ENCODE measurements at regions not wholly inside any gene's neighbourhood (a gene's known extent, or its start where the extent isn't known, plus 50 kb on each side); places are given as distances from the start of the nearest gene placed in this dataset.

DNA sequence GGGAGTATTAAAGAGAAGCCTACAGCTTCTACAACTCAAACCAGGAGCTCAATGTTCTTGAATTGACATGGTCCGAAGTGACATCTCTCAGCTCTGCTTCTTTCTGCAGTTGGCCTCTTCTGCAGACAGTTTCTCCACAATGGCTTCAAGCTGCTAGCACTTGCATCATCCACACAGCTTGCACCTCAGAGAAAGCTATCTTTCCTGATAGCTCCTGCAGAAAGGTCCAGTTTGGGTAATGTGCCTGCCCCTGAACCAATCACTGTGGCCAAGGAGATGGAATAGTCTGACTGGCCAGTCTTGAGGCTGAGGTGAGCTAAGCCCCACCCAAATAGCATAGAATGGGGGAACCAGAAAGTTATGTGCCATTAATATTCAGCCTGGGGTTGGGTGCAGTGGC lies 95.8 kb upstream of the ABCA1 start:
- DNase-seq: no peak

DNA sequence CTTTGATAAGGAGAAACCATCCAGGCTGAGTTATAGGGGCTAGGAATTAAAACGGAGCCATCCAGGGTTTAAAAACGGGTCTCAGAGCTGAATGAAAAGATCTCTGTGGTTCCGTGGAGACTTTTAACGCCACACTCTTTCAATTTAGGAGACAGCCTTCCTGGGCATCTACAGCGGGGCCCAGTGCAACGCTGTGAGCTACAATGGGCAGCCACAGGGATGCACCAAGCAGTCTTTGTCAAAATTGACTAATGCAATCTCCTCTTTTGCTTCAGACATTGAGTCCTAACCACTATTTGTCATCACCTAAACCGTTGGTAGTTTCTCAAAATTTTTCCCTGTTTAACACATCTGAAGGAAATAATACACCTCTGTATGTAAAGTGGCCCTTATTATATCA lies 96.6 kb upstream of the ABCA1 start:
- DNase-seq: no peak

DNA sequence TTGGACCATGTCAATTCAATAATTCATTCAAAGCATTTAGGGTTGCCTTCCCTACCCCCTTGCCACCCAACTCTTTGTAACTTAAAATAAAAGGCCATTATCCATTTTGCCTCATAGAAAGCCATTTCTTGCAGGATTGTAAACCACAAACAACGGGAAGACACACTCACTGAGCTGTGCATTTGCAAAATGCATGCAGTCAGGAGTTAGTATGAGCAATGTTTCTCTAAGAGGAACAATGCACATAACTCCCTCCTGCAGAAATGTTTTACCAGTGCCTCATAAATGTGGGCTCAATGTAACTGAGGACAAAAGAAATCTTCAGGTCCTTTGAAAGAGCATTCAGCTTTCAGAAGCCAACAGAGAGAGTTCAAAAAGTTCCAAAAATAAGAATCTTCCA lies 98.5 kb upstream of the ABCA1 start:
- no peak for DNase-seq

DNA sequence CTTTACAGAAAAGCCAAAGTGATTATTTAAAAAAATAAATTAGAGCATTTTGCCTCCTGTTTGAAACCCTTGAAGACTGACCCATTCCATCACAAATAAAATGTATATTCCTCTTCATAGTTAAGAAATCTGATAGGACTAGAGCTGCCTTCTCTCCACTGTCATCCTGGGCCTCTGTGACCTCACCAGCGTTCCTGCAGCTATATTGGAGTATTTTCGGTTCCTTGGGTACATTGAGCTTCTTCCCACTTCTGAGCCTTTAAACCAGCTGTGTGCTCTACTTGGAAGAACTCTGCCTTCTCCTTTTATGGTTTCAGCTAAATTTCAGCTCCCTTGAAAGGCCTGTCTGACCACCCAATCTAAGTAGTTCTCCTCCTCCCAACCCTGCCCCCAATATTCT lies 99.1 kb upstream of the ABCA1 start:
- DNase-seq: no peak

DNA sequence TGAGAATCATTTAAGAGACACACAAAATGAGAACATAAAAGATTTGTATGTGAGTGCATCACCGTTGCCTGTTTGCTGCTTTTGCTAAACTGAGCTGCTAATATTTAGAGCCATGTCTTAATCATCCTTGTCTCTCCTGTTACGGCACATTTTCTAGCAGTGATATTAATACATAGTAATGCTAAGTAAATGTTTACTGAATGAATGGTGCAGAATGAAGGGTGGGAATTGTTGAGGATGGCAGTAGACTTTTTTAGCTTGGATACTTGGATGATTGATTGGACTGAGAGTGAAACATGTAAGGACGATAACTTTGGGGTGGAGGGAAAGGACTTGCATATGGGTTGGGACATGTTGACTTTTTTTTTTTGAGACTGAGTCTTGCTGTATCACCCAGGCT lies 102.3 kb upstream of the ABCA1 start:
- DNase-seq: no peak

DNA sequence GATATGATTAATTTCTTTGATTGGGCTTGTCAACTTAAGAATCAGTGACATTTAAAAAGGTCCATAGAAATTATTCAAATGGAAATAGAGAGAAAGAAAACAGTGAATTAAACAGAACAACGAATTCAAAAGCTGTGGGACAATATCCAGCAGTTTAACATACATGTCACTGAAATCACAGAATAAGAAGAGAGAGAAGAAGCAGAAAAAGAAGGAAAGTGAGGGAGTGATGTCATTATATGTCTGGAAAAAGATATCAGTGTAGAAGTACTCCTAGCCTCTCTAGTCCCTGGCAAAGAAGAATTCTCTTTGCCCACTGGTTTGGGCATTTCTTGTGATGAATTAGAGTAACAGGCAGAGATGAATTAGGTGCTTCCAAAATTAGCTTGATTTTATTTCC lies 109.2 kb upstream of the ABCA1 start:
- no peak for DNase-seq

DNA sequence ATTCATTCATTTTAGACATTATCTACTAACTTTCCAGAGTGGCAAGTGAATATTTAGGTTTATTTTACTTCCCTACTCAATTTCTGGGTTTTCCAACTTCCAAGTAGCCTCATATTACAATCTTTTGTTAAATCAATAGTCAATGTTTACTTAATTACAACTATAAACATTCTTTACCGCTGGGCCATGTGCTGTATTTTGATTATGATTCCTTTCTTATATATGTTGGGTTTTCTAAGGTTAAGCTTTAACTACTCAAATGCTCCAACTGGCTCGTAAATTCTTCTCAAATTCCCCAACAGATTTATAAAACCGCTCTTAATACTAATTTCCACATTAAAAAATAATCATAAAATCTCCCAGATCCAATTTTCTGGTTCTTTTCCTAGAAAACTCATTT lies 110.1 kb upstream of the ABCA1 start:
- no peak for DNase-seq

DNA sequence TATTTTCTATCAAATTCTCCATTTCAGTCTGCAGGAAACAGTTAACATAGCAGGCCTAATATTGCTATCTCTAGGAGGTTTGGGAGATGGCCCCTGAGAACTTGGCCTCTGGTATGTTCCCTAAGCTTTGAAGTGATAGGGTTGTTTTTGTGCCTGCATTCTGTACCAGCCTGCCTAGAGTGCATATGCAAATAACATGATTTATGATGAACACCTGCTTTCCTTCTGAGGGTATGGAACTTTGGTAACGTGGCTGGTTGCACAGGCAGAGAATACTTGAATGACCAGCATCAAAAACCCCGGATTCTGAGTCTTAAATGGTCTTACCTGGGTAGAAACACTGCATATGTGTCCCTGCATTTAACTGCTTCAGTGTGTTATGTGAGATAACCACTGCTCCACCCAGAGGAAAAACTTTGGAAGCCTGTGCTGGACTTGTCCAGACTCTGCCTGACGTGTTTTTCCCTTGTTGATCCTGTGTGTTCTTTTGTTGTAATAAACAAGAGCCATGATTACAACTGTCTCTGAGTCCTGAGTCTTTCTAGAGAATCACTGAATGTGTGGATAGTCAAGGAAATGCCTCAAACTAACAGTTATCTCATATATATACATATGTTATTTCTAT lies 111.3 kb upstream of the ABCA1 start:
- no peak for DNase-seq

DNA sequence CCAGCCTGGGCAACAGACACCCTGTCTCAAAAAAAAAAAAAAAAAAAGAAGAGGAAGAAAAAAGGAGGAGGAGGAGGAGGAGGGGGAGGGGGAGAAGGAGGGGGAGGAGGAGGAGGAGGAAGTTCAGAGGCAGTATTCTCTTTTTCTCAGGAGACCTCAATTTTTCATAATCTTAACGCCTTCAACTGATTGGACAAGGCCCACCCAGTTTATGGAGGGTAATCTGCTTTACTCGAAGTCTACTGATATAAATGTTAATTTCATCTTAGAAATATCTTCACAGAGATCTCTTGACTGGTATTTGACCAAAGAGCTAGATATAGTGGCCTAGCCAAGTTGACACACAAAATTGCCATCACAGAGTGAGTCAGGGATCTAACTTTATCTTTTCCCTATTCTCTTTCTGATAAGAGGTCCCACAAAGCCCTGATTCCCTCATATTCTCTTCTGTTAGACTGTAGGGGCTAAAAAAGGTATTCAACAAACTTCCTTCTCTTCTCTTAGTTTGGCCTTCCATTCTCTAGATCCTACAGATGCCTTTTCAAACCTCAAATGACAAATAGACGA lies 115.5 kb upstream of the ABCA1 start:
- no peak for DNase-seq

DNA sequence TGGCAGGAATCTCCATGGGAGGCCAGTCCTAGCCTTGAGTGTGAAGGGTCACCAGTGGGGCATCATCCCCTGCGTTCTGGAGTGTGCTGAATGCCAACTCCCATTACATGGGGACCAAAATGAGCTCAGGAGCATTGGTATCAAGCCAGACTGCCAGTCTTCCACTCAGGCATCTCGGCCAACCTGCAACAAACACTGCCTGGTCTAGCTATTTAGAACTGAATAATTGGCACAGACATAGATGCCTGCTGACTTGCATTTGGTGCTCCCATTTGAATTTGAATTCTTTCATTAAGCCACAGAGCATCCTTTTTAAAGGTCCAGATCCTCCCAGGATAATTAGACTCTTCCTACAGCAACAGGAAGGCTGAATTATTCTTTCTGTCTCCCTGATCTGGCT lies 116.6 kb upstream of the ABCA1 start:
- no peak for DNase-seq

DNA sequence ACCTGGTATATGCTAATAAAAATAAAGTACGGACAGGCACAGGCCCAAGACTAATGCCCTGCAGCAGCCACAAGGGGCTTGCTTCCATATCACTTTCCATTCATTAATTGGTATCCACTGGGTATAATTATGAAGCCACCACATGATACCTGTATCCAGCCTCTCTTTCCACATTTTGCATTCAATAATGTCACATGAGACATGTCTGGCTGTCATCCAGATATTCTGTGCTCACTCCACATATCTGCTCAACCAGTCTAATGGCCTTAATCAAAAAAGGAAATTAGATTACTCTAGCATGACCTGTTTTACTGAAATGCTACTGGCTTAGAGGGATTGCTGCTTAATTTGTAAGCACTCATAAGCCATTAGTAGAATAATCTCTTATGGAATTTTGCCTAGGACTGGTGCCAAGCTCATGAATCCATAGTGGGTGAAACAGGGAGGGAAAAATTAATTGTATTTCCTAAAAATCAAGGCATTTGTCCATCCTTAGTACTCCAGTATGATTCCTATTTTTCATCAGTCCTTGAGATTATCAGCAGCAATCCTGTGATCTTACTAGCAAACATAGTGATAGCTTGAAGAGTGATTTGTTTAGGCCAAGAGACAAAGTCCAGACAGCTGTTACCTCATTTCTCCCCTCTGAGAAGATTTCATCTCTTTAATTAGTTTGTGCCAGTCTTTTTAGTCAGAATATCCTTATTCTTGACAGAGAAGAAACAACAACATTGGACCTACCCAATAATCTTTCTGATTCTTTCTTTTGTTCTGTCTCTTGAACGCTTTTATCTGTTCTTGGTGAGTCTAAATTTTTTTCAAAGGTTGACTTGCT lies 119.2 kb upstream of the ABCA1 start:
- DNase-seq: no peak

DNA sequence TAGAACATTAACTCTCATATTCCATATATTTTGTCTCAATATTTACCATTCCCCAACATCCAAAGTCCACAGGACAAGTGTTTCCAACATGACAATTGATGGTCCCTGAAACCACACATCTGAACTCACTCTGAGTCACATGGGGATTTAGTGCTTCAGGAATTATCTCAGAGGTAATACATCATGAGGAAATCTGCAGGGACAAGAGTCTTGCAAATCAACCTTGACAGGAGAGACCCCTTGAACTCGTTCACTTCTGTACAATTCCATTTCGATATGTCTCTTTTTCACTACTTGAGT lies 119.7 kb upstream of the ABCA1 start:
- no peak for DNase-seq

DNA sequence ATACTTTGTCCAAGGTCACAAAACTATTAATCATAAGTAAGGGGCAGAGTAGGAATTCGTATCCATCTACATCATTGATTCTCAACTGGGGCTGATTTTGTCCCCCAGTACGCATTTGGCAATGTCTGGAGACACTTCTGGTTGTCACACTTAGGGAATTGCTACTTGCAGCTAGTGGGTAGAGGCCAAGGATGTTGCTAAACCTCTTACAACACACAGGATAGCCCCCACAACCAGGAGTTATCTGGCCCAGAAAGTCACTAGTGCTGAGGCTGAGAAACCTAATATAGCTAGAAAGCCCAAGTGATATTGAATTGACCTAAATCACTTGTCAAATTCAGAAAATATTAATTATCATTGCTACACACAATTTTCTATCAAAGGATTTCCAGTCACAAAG lies 120.4 kb upstream of the ABCA1 start:
- no peak for DNase-seq

DNA sequence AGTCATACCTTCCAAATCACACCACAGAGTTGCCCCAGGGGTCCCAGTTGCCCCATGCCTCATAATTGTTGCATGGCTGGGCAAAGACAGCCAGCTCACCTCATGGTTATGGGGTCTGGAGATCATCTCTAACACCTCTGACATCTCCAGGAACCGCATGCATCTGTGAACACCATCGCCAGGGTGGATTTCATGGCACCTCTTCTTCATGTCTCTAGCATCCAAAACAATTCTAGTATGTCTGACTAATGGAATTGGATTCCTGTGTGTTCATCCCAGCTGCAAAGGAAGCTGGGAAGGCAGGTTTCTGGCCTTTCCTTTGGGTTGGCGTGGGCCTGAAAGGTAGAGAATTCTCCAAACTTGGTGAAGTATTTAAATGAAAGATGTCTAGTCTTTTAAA lies 122.3 kb upstream of the ABCA1 start:
- no peak for DNase-seq

DNA sequence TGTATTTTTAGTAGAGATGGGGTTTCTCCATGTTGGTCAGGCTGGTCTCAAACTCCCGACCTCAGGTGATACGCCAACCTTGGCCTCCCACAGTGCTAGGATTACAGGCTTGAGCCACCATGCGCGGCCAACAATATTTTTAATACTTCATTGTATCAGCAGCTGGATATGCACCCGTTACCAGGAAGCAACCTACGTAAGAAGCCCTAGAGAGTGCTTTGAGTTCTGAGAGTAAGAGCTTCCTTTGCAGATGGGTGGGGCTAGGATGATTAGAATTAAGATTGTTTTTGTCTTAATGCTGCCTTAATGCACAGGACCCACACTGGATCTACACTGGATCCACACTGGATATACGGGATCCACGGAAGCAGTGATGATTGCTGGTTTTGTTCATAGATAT lies 123.9 kb upstream of the ABCA1 start:
- DNase-seq: no peak

DNA sequence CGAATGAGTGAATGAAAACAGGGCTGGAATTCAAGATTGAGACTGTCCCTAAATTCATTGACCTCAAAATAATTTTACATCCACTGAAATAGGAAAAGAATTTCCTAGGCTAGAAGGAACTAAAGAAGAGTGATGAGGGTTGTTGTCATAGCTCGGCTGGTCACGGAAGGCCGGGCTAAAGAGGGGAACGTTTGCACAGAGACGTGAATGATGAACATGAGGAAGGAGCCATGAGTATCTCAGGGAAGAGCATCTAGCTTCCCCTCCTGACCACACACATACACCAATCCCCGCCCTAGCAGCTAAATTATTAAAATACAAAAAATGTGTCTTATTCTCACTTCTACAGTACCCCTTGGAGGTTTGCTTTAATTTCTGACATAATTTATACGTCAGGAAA lies 124.4 kb upstream of the ABCA1 start:
- DNase-seq: no peak

DNA sequence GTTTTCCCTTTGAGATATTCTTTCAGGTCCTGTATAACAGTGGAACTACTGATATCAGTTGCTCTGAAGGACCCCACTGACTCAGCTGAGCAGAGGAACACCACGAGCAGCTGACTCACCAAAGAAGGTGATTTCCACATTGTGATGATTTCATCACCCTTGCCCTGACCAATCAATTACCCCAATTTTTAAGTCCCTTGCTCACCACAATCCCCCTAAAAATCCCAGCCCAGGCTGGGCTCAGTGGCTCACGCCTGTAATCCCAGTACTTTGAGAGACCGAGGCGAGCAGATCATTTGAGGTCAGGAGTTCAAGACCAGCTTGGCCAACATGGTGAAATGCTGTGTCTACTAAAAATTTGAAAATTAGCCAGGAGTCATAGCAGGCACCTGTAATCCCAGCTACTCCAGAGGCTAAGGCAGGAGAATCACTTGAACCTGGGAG lies 125.3 kb upstream of the ABCA1 start:
- no peak for DNase-seq

DNA sequence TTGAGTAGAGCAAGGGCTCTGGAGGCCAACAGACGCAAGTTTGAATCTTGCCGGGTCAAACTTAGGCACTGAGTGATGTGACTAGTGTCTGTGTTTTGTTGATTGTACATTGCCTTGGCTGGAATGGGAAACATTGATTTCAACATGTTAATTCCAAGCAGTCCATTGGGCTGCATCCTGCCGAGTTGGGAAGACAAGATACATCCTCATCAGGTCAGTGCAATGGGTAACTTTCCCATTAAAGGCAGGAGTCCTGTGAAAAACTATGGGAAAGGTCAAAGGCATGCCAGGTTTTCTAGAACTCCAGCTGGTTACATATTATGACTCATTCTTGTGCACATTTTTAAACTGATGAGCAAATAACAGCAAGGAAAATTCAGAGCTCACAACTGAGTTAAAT lies 126.5 kb upstream of the ABCA1 start:
- no peak for DNase-seq

DNA sequence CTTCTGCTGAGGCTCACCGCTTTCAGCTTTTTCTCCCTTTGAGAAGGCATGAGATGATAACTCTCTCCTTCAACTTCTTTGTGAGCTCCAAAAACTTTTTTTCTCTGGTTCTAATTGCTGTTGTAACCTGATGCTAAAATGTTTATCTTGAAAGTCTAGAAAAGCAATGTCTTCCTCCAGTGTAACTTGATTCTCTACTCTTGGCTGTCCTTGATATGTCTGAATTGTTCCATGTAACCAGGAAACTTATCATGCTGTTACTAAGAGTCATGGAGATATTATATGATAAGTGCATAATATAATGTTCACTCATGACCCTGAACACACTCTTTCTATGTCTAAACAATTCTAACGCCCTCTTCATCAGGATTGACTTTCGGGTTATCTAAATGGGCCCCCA lies 128.0 kb upstream of the ABCA1 start:
- DNase-seq: no peak

DNA sequence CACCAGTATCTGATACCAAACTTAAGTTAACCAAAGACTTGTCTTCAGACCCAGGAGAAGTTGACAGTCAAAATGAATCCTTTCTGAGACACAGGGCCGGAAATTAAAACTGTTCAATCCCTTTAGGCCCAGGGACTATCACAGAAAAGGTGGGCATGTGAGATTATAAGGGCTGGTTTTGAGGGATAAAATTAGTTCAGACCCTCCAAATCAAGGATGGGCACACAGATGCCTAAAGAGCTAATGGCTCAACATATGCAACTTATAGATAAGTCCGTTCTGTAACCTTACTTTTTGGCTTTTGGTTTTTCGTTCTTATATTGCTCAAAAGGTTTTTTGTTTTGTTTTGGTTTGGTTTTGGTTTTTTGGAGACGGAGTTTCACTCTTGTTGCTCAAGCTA lies 129.6 kb upstream of the ABCA1 start:
- DNase-seq: no peak

DNA sequence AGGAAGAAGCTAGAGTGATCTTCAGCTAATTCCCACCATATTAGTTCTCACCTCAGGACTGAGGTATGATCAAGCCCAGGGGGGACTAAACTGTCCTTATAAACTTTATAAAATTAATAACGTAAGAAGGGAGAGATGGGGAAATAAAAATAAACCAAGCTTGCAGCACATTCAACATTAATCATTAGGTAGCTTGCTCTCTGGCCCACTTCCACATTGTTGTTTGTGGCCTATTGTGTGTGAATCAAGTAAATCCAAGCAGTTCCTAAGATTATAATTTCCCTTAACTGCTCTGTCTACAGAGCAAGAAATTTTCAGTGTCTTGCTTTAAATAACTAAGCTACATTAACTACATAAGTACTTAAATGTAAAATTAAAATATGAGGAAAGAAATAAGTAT lies 131.3 kb upstream of the ABCA1 start:
- DNase-seq: no peak

DNA sequence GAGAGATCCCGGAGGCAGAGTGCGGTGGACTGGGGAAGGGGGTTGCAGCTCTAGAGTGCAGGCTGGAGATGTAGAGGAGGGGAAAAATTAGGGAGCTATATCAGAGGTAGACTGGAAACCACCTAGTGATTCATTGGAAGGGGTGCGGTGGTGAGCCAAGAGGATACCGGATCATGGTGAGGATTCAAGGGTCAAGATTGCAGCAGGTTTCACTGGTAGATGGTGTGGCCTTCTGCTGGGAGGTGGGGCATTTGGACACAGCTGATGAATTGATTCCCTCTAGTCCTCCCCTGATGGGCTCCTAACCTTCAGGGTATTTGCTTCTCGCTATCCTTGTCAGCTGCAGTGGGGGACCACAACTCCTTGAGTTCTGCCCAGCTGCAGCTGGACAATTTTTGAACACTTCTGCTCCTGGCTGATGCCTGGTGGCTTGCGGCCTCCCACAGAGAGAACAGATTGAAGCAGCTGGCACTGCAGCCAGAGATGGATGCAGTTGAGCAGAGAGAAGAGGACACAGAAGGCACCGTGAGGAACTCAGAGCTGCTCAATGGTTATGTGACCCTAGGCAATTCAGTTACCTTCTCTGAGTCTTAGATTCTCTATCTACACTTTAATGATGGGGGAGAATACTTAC lies 134.4 kb upstream of the ABCA1 start:
- DNase-seq: no peak

DNA sequence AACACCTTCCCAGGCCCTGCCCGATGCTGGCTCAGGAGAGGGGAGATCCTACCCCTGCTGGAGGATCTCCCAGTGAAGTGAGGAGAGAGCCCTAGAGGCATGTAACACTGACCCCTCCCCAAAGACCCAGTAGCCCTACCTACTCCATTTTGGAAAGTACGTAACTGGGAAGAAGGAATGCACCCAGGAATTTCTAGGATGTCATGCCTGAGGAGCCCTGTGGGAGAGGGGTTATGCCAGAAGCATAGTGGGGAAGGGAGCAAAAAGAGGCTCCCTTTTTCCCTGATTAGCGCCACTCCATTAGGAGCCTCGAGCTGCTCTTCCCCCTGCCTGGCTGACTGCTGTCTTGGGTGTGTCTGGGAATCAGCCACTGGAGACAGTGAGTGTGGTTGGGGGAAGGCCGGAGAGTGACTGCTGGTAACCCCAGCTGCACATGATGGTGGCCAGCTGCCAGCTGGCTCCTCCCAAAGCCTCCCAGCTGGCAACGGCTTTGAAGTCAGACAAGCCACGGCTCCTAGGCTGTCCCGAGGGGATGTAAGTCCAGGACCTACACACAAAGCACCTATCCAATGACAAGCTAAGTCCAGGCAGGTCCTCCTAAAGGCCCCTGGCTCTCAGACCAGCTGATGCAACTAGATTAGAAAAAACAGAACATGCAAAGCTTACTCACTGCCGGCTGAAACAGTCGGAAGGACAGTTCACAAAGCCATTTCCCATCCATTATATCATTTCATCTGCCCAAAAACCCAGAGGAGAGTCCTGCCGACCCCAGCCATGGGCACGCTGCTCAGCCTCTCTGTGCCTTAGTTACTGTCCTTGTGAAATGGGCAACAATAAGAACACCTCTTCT lies 136.5 kb upstream of the ABCA1 start:
- peak; percentile 64 for DNase-seq

All from right kidney (tissue), 1 donor.